H1 (cell line): ENCODE measurements at regions not wholly inside any gene's neighbourhood (a gene's known extent, or its start where the extent isn't known, plus 50 kb on each side); places are given as distances from the start of the nearest gene placed in this dataset.

Experiments used
- CTCF ChIA-PET: fragments of 300-600 bp; sonication (Branson Sonifier 250); formaldehyde crosslinking; loops from one replicate; lab custom pipeline; 2021; ENCODE audit not compliant: partially characterized antibody; lab: Charles Lee
- POLR2A ChIA-PET: fragments of 300-600 bp; sonication (Branson Sonifier 250); formaldehyde crosslinking; loops from one replicate; lab custom pipeline; 2021; ENCODE audit warnings: inconsistent platforms; ENCODE audit not compliant: partially characterized antibody; lab: Charles Lee
- DNase-seq, 2 experiments: peaks; one replicate each; pipeline versions ENCODE4 v3.0.0 to v3.0.0-alpha.2; 2010 to 2022; ENCODE audit warnings: low spot score in 2 of 2, low read depth in 1 of 2, mixed read lengths in 1 of 2
- FAIRE-seq: peaks from 2 replicates; lab custom pipeline; 2011; peaks lifted over from hg19 to GRCh38; lab: Jason Lieb, UNC
- H2AFZ ChIP-seq: 2 replicates; pipeline ENCODE4 v1.8.1; 2012; ENCODE audit warnings: low read length, inconsistent platforms
- H2AK5ac ChIP-seq: 2 replicates; pipeline ENCODE4 v1.6.1; 2013; ENCODE audit warnings: low read depth, low read length
- H2BK120ac ChIP-seq: replicated peaks from 2 replicates; pipeline ENCODE3; 2013; ENCODE audit warnings: low read depth, low read length, inconsistent platforms
- H2BK12ac ChIP-seq: 2 replicates; pipeline ENCODE4 v1.6.1; 2013; ENCODE audit warnings: low read depth, low read length
- H2BK15ac ChIP-seq: 2 replicates; pipeline ENCODE4 v1.6.1; 2013; ENCODE audit warnings: low read length
- H2BK20ac ChIP-seq: 2 replicates; pipeline ENCODE4 v1.6.1; 2013; ENCODE audit warnings: low read length
- H2BK5ac ChIP-seq: 2 replicates; pipeline ENCODE4 v1.6.1; 2013; ENCODE audit warnings: low read depth, low read length
- H3K14ac ChIP-seq: 2 replicates; pipeline ENCODE4 v1.6.1; 2013; ENCODE audit warnings: inconsistent platforms; ENCODE audit not compliant: insufficient read length
- H3K18ac ChIP-seq: 2 replicates; pipeline ENCODE4 v1.6.1; 2013; ENCODE audit warnings: low read length; ENCODE audit errors: extremely low read depth
- H3K23ac ChIP-seq: 2 replicates; pipeline ENCODE4 v1.6.1; 2013; ENCODE audit warnings: inconsistent platforms; ENCODE audit not compliant: insufficient read length
- H3K23me2 ChIP-seq: 2 replicates; pipeline ENCODE4 v1.6.1; 2013; ENCODE audit warnings: low read depth, low read length
- H3K27ac ChIP-seq: 2 replicates; pipeline ENCODE4 v1.6.1; 2011; ENCODE audit warnings: low read depth, low read length, inconsistent platforms
- H3K27me3 ChIP-seq, 4 experiments: replicated peaks in 1 of 4; 1 replicate in 1 of 4; 2 replicates in 3 of 4; pipeline versions ENCODE4 v1.6.1 to v1.8.1; 2011 to 2013; ENCODE audit warnings: low read length in 3 of 4, mild to moderate bottlenecking in 3 of 4, inconsistent platforms in 2 of 4, mixed read lengths in 2 of 4, moderate library complexity in 1 of 4; ENCODE audit not compliant: control insufficient read depth in 3 of 4, insufficient read depth in 3 of 4; ENCODE audit errors: extremely low read depth in 1 of 4
- H3K36me3 ChIP-seq, 4 experiments: 2 replicates each; pipeline versions ENCODE4 v1.6.1 to v1.8.1; 2011 to 2013; ENCODE audit warnings: mild to moderate bottlenecking in 4 of 4, low read length in 3 of 4, moderate library complexity in 2 of 4, control low read depth in 1 of 4, inconsistent platforms in 1 of 4; ENCODE audit not compliant: insufficient read depth in 4 of 4, control insufficient read depth in 2 of 4
- H3K4ac ChIP-seq: replicated peaks from 2 replicates; pipeline ENCODE3; 2013; ENCODE audit warnings: low read length, low read depth, mixed read lengths, inconsistent platforms; ENCODE audit not compliant: insufficient read length
- H3K4me1 ChIP-seq, 4 experiments: replicated peaks in 1 of 4; 1 replicate in 1 of 4; 2 replicates in 3 of 4; pipeline versions ENCODE4 v1.6.1 to v1.8.1; 2011 to 2013; ENCODE audit warnings: low read length in 3 of 4, inconsistent platforms in 2 of 4, mixed read lengths in 1 of 4; ENCODE audit not compliant: insufficient read depth in 4 of 4, control insufficient read depth in 3 of 4
- H3K4me2 ChIP-seq, 2 experiments: 2 replicates each; pipeline versions ENCODE4 v1.6.1 to v1.8.1; 2011 to 2013; ENCODE audit warnings: low read depth in 2 of 2, low read length in 2 of 2, control low read depth in 1 of 2, inconsistent platforms in 1 of 2, mild to moderate bottlenecking in 1 of 2; ENCODE audit not compliant: insufficient read depth in 1 of 2
- H3K4me3 ChIP-seq, 4 experiments: fragments of 200-600, 300-600 bp in 1 of 4; sonication (generic), shearing (Covaris generic), sonication (Bioruptor Twin) in 1 of 4; 2 replicates each; pipeline versions ENCODE4 v1.5.1 to v1.8.1; 2011 to 2016; ENCODE audit warnings: low read length in 4 of 4, low read depth in 3 of 4, control low read depth in 2 of 4, inconsistent platforms in 2 of 4, mild to moderate bottlenecking in 2 of 4, mixed read lengths in 1 of 4, moderate library complexity in 1 of 4; ENCODE audit not compliant: insufficient read depth in 2 of 4; ENCODE audit errors: extremely low read depth in 1 of 4
- H3K56ac ChIP-seq: replicated peaks from 2 replicates; pipeline ENCODE3; 2013; ENCODE audit warnings: low read depth, mild to moderate bottlenecking, mixed read lengths, low read length, inconsistent platforms; ENCODE audit not compliant: insufficient read length
- H3K79me1 ChIP-seq: 2 replicates; pipeline ENCODE4 v1.6.1; 2013; ENCODE audit warnings: low read depth, low read length, control low read depth
- H3K79me2 ChIP-seq, 2 experiments: 2 replicates each; pipeline versions ENCODE4 v1.6.1 to v1.8.1; 2012 to 2013; ENCODE audit warnings: low read length in 2 of 2, mild to moderate bottlenecking in 2 of 2, inconsistent platforms in 1 of 2; ENCODE audit not compliant: insufficient read depth in 2 of 2, control insufficient read depth in 1 of 2
- H3K9ac ChIP-seq, 4 experiments: replicated peaks in 1 of 4; 1 replicate in 1 of 4; 2 replicates in 3 of 4; pipeline versions ENCODE4 v1.6.1 to v1.8.1; 2011 to 2013; ENCODE audit warnings: low read depth in 3 of 4, low read length in 3 of 4, control low read depth in 2 of 4, mild to moderate bottlenecking in 2 of 4, moderate library complexity in 2 of 4, inconsistent platforms in 1 of 4; ENCODE audit errors: extremely low read depth in 1 of 4
- H3K9me3 ChIP-seq, 2 experiments: 2 replicates each; pipeline versions ENCODE4 v1.6.1 to v1.8.1; 2012 to 2013; ENCODE audit warnings: mild to moderate bottlenecking in 2 of 2, moderate library complexity in 2 of 2, control low read depth in 1 of 2, inconsistent platforms in 1 of 2, low read depth in 1 of 2, low read length in 1 of 2, mixed read lengths in 1 of 2; ENCODE audit not compliant: insufficient read depth in 2 of 2
- H4K20me1 ChIP-seq, 2 experiments: replicated peaks in 1 of 2; 2 replicates each; pipeline versions ENCODE3 to v1.8.1; 2011 to 2013; ENCODE audit warnings: inconsistent platforms in 2 of 2, low read length in 2 of 2, mild to moderate bottlenecking in 1 of 2; ENCODE audit not compliant: insufficient read depth in 2 of 2, control insufficient read depth in 1 of 2
- H4K5ac ChIP-seq: 2 replicates; pipeline ENCODE4 v1.6.1; 2013; ENCODE audit warnings: low read length, low read depth, mixed read lengths, inconsistent platforms; ENCODE audit not compliant: insufficient read length
- H4K8ac ChIP-seq: 2 replicates; pipeline ENCODE4 v1.8.0; 2013; ENCODE audit warnings: mild to moderate bottlenecking, moderate library complexity, low read length, inconsistent platforms; ENCODE audit not compliant: insufficient read depth; ENCODE audit errors: extremely low read depth
- H4K91ac ChIP-seq: replicated peaks from 2 replicates; pipeline ENCODE3; 2013; ENCODE audit warnings: low read length, mixed read lengths, inconsistent platforms; ENCODE audit not compliant: insufficient read length
- BCL11A ChIP-seq, 2 experiments: IDR thresholded peaks; one replicate each; pipeline ENCODE4 v1.6.1; 2011; ENCODE audit warnings: low read depth in 2 of 2, low read length in 2 of 2, mild to moderate bottlenecking in 2 of 2
- CBX8 ChIP-seq: fragments of 300-800, 300-1000 bp; sonication (generic); IDR thresholded peaks from 2 replicates; pipeline ENCODE4 v1.7.1; 2016; ENCODE audit warnings: low read depth, low read length, borderline replicate concordance
- CHD1 ChIP-seq: IDR thresholded peaks from 2 replicates; pipeline ENCODE4 v1.6.1; 2012; ENCODE audit warnings: low read depth, low read length, improper control_type of control experiment
- SRF ChIP-seq: IDR thresholded peaks from 2 replicates; pipeline ENCODE4 v1.6.1; 2011; ENCODE audit warnings: mild to moderate bottlenecking, low read depth, low read length, moderate library complexity
- TAF1 ChIP-seq: IDR thresholded peaks from 2 replicates; pipeline ENCODE4 v1.6.1; 2011; ENCODE audit warnings: mild to moderate bottlenecking, low read depth, low read length
- WGBS, 2 experiments: shearing (Covaris generic) in 1 of 2; methylation state at CpG; one replicate each; pipeline versions ENCODE4 v1.1.6 to v1.1.7; 2013 to 2015; ENCODE audit warnings: low lambda C conversion rate in 2 of 2, mixed read lengths in 2 of 2, inconsistent platforms in 1 of 2, low coverage in 1 of 2, missing lambda C conversion rate in 1 of 2; ENCODE audit not compliant: insufficient replicate concordance in 2 of 2, insufficient coverage in 1 of 2, insufficient read length in 1 of 2; ENCODE audit errors: extremely low coverage in 1 of 2, missing lambda C conversion rate in 1 of 2; 5-methylcytosine and 5-hydroxymethylcytosine counted together
- TF ChIP-seq, protein P1 (sequence below): IDR thresholded peaks from 2 replicates; pipeline ENCODE4 v1.6.1; 2011; ENCODE audit warnings: low read length, improper control_type of control experiment

DNA sequence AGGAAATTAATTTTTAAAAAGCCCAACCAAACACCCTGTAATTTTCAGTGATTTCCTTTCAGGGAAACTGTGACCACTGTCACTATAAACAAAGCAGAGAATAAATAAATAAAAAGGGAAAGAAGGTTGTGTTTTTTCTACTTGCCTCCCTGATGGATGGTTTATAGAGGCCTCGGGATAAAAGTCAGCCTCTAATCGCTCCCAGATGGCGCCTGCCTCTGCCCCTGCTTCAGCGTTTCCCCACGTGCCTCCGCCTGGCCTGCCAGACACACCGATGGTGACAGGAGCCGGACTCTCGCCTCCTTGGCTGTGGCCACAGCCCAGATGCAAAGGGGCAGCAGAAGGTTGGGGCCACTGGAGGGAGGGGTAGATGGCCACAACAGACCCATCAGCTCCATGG lies 327.7 kb downstream of the CDC5L start:
- 96% methylated on average over 9 of the region's 9 CpGs; no CpG with 5 or more reads in 1 of the 2 experiments for WGBS, 2 experiments
- H2AFZ ChIP-seq: no peak overlapping the region
- no peak overlapping the region for H2BK120ac ChIP-seq
- H4K5ac ChIP-seq: no peak overlapping the region
- POLR2A ChIA-PET: no interaction called here
- H3K79me2 ChIP-seq: no peaks in the 10 kb centered on the region
- FAIRE-seq: no peak
- H3K56ac ChIP-seq: no peak overlapping the region
- no peak overlapping the region for H2BK12ac ChIP-seq
- H2AK5ac ChIP-seq: no peak overlapping the region
- no peaks in the 10 kb centered on the region for H4K20me1 ChIP-seq
- H3K9me3 ChIP-seq: no peaks in the 10 kb centered on the region
- H2BK20ac ChIP-seq: no peak overlapping the region
- CTCF ChIA-PET: no interaction called here
- H3K36me3 ChIP-seq: no peaks in the 10 kb centered on the region
- H3K4me2 ChIP-seq: no peak overlapping the region
- DNase-seq: no peak
- H3K79me1 ChIP-seq: no peaks in the 10 kb centered on the region
- H2BK15ac ChIP-seq: no peak overlapping the region; the same call in 1 of the 2 replicates
- H3K4me1 ChIP-seq: peaks cover 0 to 3% (median 0%) of the 10 kb centered on the region in 4 experiments; a peak in 2 of 7 replicates
- no peak overlapping the region for H3K23ac ChIP-seq
- H4K8ac ChIP-seq: no peak overlapping the region; the same call in 1 of the 2 replicates
- no peak overlapping the region for H4K91ac ChIP-seq
- no peak overlapping the region for H3K18ac ChIP-seq
- no peaks in the 10 kb centered on the region for H3K27me3 ChIP-seq
- TF ChIP-seq TAF1 (no peak), CBX8 (no peak), BCL11A (IDR thresholded peaks at IDR 0.05; ENCODE audit: low read depth in 2 of 2, low read length in 2 of 2) (no peak), SRF (no peak), CHD1 (no peak)
- TF ChIP-seq, protein P1, sequence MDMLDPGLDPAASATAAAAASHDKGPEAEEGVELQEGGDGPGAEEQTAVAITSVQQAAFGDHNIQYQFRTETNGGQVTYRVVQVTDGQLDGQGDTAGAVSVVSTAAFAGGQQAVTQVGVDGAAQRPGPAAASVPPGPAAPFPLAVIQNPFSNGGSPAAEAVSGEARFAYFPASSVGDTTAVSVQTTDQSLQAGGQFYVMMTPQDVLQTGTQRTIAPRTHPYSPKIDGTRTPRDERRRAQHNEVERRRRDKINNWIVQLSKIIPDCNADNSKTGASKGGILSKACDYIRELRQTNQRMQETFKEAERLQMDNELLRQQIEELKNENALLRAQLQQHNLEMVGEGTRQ: no peak
- no peak overlapping the region for H3K14ac ChIP-seq
- H3K23me2 ChIP-seq: no peaks in the 10 kb centered on the region
- H3K9ac ChIP-seq: no peak overlapping the region
- H3K4me3 ChIP-seq: no peak overlapping the region
- H3K27ac ChIP-seq: no peak overlapping the region
- no peak overlapping the region for H2BK5ac ChIP-seq
- no peak overlapping the region for H3K4ac ChIP-seq
